ENCODE measurements at regions not wholly inside any gene's neighbourhood (a gene's known extent, or its start where the extent isn't known, plus 50 kb on each side); places are given as distances from the start of the nearest gene placed in this dataset.

- no peak for DNase-seq
Observed at GRCh38 chr3:105195260-105195659, 171.4 kb upstream of the ALCAM start.

DNA sequence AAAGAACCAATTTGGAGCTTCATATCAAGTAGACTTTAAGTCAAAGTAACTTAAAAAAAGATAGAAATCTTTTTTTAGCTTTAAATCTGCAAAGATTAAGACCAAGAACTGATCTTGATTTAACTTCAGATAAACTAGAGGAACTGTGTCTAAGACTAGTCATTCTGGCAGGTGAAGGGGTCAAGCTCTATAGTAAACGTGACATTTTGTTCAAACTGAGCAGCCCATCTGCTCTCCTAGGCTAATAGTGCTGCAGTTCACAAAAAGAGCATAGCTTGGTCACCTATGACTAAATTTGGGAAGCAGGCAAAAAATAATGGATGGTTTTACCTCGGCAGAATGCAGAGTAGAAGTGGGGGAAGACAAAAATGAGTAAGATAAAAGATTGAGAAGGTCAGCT is 168.8 kb upstream of the ALCAM start:
- no peak for DNase-seq

DNA sequence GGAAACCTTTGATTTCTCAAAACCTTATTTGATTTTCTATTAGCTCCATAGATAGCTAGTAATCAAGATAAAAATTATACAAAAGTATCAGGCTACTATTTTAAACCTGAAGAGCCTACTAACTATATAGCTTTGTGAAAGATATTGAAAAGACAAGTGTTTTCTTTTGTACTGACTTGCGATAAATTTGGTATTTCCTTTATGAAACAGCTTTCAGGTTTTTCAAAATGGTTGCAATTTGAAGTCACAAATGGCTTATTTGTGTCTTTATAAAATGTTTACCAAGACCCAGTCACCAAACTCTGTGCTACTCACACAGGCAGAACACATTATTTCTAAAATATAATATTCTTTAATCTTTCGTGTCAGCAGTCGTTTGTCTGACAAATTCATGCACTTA is 167.5 kb upstream of the ALCAM start:
- DNase-seq = no peak

DNA sequence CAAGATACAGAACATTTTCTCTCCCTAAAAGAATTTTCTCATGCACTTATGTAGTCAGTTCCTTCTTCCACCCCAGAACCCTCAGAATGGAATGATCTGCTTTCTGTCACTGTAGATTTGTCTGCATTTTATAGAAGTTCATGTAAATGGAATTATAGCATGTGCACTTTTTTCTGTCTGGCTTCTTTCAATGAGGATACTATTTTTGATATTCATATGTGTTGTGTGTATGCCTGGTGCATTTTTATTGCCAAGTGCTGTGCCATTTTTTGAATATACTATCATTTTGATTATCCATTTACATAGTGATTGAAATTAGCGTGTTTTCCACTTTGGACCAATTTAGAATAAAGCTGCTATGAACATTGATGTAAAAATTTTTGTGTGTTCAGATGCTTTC is 156.6 kb upstream of the ALCAM start:
- DNase-seq = no peak

GRCh38 chr3:105214590-105214989 is 152.1 kb upstream of the ALCAM start:
- DNase-seq = no peak

GRCh38 chr3:105222568-105223093 is 144.1 kb upstream of the ALCAM start:
- no peak for DNase-seq

GRCh38 chr3:105223815-105224214 is 142.9 kb upstream of the ALCAM start:
- DNase-seq = no peak

DNA sequence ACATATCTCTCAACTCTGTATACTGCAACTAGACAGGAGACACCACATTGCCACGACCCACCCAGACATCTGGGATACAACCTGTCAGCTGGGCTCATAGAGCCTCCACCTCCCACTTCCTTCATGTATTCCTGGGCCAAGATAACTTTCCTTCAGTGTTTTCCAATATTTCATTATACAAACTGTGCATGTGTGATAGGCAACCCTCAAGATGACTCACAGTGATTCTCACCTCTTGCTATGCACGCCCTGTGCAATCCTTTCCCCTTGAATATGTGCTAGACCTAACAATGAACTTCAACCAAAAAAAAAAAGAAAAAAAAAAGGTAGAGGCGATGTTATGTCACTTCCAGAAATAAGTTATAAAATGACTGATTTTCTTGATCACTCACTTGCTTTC is 138.0 kb upstream of the ALCAM start:
- DNase-seq = no peak

GRCh38 chr3:105232553-105232952 is 134.2 kb upstream of the ALCAM start:
- no peak for DNase-seq

DNA sequence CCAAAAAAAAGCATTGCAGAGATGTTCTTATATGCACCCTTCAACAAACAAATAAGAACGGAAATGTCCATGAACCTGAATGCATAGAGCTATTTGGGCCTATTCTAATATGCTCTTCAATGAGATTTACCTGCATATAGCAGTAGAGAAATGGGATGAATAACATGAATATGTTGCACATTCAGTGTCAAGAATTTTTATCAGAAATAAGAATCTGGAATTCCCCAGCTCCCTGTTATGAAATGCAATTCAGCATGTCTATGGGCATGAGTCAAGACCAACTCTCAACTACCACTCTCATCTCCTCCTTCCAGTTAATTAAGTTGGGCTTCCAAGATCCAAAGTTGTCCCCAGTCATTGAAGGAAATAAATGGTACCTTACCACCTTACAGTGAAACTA is 133.7 kb upstream of the ALCAM start:
- no peak for DNase-seq

- no peak for DNase-seq
Observed at GRCh38 chr3:105235221-105235620, 131.5 kb upstream of the ALCAM start.

GRCh38 chr3:105235785-105236184 is 130.9 kb upstream of the ALCAM start:
- no peak for DNase-seq

DNA sequence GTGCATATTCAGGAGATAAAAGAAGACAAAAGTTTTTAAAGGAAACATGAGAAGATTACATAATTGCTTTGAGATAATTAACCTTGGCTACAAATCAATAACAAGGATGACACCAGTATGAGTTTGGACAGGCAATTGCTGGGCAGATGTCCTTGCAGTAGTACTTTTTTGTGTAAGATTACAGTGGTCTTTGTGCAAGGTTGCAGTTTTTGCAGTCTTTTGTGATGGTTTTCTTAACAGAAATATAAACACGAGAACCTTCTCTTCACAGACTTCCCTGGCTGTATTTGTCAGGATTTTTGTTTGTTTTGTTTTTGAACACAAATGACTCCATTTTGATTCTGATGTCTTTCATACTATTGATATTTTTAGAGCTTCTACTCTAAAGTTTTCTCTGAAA is 128.3 kb upstream of the ALCAM start:
- DNase-seq = no peak

- no peak for DNase-seq
Observed at GRCh38 chr3:105243076-105243475, 123.6 kb upstream of the ALCAM start.

- no peak for DNase-seq
Observed at GRCh38 chr3:105246536-105246935, 120.2 kb upstream of the ALCAM start.

- DNase-seq = no peak
Observed at GRCh38 chr3:105253225-105253624, 113.5 kb upstream of the ALCAM start.

GRCh38 chr3:105254154-105254553 is 112.6 kb upstream of the ALCAM start:
- no peak for DNase-seq

DNA sequence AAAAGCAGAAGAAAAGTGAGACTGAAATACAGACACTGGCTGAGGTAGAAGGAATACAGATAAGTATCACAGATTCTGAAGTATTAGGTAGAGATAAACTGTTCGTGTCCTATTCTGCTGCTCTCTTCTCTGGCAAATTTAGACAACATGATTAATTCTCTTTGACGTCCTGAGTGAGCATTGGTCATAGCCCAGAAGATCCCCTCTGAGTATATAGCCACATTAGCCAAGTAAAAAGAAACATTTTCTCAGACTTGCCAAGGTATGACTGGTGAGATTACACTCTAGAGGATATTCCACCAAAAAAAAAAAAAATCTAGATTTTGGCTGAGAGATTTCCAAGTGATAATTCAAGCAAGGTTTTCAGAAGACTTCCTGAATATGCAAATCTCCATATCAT is 111.4 kb upstream of the ALCAM start:
- no peak for DNase-seq

- DNase-seq = no peak
Observed at GRCh38 chr3:105259496-105259895, 107.2 kb upstream of the ALCAM start.

GRCh38 chr3:105260385-105260784 is 106.3 kb upstream of the ALCAM start:
- DNase-seq = no peak

DNA sequence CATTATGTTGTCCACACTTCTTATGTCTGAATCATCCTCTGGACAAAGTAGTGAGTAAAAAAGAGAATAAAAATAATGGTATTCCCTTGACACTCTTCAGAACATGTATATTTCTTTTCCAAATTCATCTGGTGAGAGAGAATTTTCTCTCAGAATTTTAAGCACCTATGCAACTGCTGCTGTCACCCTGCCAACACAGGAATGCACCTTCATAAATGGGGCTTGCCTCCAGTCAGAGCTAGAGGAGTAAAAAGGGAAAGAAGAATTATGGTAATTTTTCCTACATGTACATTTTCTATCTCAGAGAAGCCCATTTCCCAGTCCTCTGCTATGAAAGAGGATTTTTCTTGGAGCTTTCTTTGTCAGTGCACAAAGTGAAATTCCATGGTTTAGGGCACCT is 92.2 kb upstream of the ALCAM start:
- DNase-seq = no peak

DNA sequence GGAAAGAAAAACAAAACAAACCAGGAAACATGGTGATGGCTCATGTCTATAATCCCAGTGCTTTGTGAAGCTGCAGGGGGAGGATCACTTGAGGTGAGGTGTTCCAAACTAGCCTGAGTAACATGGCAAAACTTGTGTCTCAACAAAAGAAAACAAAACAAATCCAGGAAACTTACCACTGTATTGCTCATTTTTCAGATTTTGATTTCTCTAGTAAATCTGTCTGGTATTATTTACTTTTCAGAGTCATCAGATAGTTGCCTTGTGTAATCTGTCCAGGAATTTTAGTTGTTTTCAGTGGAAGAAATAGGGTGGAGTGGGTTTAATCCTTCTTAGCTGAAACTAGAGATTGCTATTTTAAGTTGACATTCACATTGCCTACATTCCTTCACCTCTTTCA is 91.8 kb upstream of the ALCAM start:
- no peak for DNase-seq

DNA sequence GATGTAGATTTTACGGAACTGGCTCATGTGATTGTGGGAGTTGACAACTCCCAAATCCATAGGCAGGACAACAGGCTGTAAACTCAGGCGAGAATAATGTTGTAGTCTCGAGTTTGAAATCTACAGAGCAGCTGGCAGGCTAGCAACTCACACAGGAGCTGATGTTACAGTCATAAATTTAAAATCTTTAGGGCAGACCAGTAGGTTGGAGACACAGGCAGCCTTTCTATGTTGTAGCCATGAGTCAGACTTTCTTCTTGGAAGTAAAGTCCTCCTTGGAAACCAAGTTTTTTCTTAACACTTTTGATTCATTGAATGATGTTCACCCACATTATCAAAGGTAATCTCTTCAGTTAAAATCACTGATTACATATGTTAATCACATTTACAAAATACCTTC is 89.1 kb upstream of the ALCAM start:
- DNase-seq = no peak

DNA sequence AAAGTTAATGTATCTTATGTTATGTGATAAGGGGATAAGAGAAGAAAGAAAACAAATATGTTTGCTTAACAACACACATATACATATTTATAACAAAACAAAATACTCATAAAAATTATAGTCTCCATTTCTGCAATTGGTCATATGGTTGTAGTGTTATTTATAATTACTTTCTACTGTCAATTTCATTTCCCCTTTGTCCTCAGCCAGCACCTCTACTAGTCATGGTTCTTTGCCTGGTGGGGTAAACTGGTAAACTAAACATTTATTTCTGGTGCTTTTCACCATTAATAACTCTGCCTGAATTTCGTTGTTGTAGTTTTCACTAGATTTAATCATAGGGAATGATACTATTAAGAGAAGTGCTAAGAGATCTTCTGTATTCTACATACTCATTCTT is 88.0 kb upstream of the ALCAM start:
- no peak for DNase-seq

GRCh38 chr3:105281989-105282388 is 84.7 kb upstream of the ALCAM start:
- no peak for DNase-seq

- no peak for DNase-seq
Observed at GRCh38 chr3:105284876-105285275, 81.8 kb upstream of the ALCAM start.
